ENCODE measurements at regions not wholly inside any gene's neighbourhood (a gene's known extent, or its start where the extent isn't known, plus 50 kb on each side); places are given as distances from the start of the nearest gene placed in this dataset.
"Not testable (repeated sequence)": the region's sequence is repeated elsewhere in the genome, so short reads cannot be mapped to it uniquely, and the experiment has no call there.

- no peak overlapping the region for H3K4me3 Mint-ChIP-seq
- no peaks in the 10 kb centered on the region for H3K4me1 Mint-ChIP-seq (ENCODE audit: low read depth)
- no peaks in the 10 kb centered on the region for H3K27me3 Mint-ChIP-seq (ENCODE audit: low read depth)
- ATAC-seq (replicated peaks in 1 of 2) (no peak), DNase-seq (no peak)
- H3K9me3 Mint-ChIP-seq = no peaks in the 10 kb centered on the region
- no peak overlapping the region for H3K27ac Mint-ChIP-seq
- no peaks in the 10 kb centered on the region for H3K36me3 Mint-ChIP-seq (ENCODE audit: insufficient read depth in 2 of 2)
Measured at GRCh38 chrY:20042993-20043392, 298.5 kb upstream of the KDM5D start.

- H3K27me3 Mint-ChIP-seq (ENCODE audit: low read depth) = no peaks in the 10 kb centered on the region
- no peak for ATAC-seq (replicated peaks in 1 of 2)
Measured at GRCh38 chrY:20025676-20026075, 281.1 kb upstream of the KDM5D start.

GRCh38 chrY:19993410-19993809, 248.9 kb upstream of the KDM5D start:
- not testable (repeated sequence) for H3K27me3 Mint-ChIP-seq (ENCODE audit: low read depth); DNase-seq; H3K27ac Mint-ChIP-seq; H3K9me3 Mint-ChIP-seq; H3K4me1 Mint-ChIP-seq (ENCODE audit: low read depth); H3K4me3 Mint-ChIP-seq; H3K36me3 Mint-ChIP-seq (ENCODE audit: insufficient read depth in 2 of 2); ATAC-seq (replicated peaks in 1 of 2)

More at GRCh38 chrY:20025676-20026075, 281.1 kb upstream of the KDM5D start:
- H3K27ac Mint-ChIP-seq = no peak overlapping the region
- no peak for DNase-seq
- no peaks in the 10 kb centered on the region for H3K36me3 Mint-ChIP-seq (ENCODE audit: insufficient read depth in 2 of 2)
- H3K4me1 Mint-ChIP-seq (ENCODE audit: low read depth) = no peaks in the 10 kb centered on the region
- H3K9me3 Mint-ChIP-seq = no peaks in the 10 kb centered on the region
- H3K4me3 Mint-ChIP-seq = no peak overlapping the region

- DNase-seq = no peak
- no peaks in the 10 kb centered on the region for H3K4me1 Mint-ChIP-seq (ENCODE audit: low read depth)
- H3K36me3 Mint-ChIP-seq (ENCODE audit: insufficient read depth in 2 of 2) = no peaks in the 10 kb centered on the region
- H3K27ac Mint-ChIP-seq = no peak overlapping the region
- H3K4me3 Mint-ChIP-seq = no peak overlapping the region
- H3K9me3 Mint-ChIP-seq = no peaks in the 10 kb centered on the region
- no peak for ATAC-seq (replicated peaks in 1 of 2)
- H3K27me3 Mint-ChIP-seq (ENCODE audit: low read depth) = no peaks in the 10 kb centered on the region
Measured at GRCh38 chrY:19973012-19973411, 228.5 kb upstream of the KDM5D start.

- no peaks in the 10 kb centered on the region for H3K9me3 Mint-ChIP-seq
- no peaks in the 10 kb centered on the region for H3K27me3 Mint-ChIP-seq (ENCODE audit: low read depth)
- no peaks in the 10 kb centered on the region for H3K36me3 Mint-ChIP-seq (ENCODE audit: insufficient read depth in 2 of 2)
- no peaks in the 10 kb centered on the region for H3K4me1 Mint-ChIP-seq (ENCODE audit: low read depth)
- DNase-seq = no peak
- H3K4me3 Mint-ChIP-seq = no peak overlapping the region
- no peak for ATAC-seq (replicated peaks in 1 of 2)
- no peak overlapping the region for H3K27ac Mint-ChIP-seq
Measured at GRCh38 chrY:19947702-19948101, 203.2 kb upstream of the KDM5D start.

GRCh38 chrY:19899011-19899410, 154.5 kb upstream of the KDM5D start:
- no peaks in the 10 kb centered on the region for H3K4me1 Mint-ChIP-seq (ENCODE audit: low read depth)
- DNase-seq = no peak
- H3K27me3 Mint-ChIP-seq (ENCODE audit: low read depth) = no peaks in the 10 kb centered on the region

GRCh38 chrY:19892076-19892964, 147.8 kb upstream of the KDM5D start:
- Mint-ChIP-seq H3K9me3 (no peaks in the 10 kb centered on the region), H3K27ac (no peak overlapping the region), H3K4me1 (ENCODE audit: low read depth) (no peaks in the 10 kb centered on the region), H3K27me3 (ENCODE audit: low read depth) (no peaks in the 10 kb centered on the region), H3K36me3 (ENCODE audit: insufficient read depth in 2 of 2) (no peaks in the 10 kb centered on the region), H3K4me3 (no peak overlapping the region)
- no peak for ATAC-seq (replicated peaks in 1 of 2)
- DNase-seq = no peak

More at GRCh38 chrY:19899011-19899410, 154.5 kb upstream of the KDM5D start:
- Mint-ChIP-seq H3K4me3 (no peak overlapping the region), H3K9me3 (peaks cover 0 to 3% of the 10 kb centered on the region in 2 donors), H3K36me3 (ENCODE audit: insufficient read depth in 2 of 2) (no peaks in the 10 kb centered on the region), H3K27ac (no peak overlapping the region)
- no peak for ATAC-seq (replicated peaks in 1 of 2)

- Mint-ChIP-seq H3K4me3 (no peak overlapping the region), H3K27me3 (ENCODE audit: low read depth) (no peaks in the 10 kb centered on the region), H3K9me3 (no peaks in the 10 kb centered on the region), H3K36me3 (ENCODE audit: insufficient read depth in 2 of 2) (no peaks in the 10 kb centered on the region), H3K4me1 (ENCODE audit: low read depth) (no peaks in the 10 kb centered on the region), H3K27ac (no peak overlapping the region)
- DNase-seq = no peak
- no peak for ATAC-seq (replicated peaks in 1 of 2)
Measured at GRCh38 chrY:19882145-19882544, 137.6 kb upstream of the KDM5D start.

- Mint-ChIP-seq H3K4me1 (ENCODE audit: low read depth) (no peaks in the 10 kb centered on the region), H3K27me3 (ENCODE audit: low read depth) (no peaks in the 10 kb centered on the region), H3K4me3 (no peak overlapping the region), H3K9me3 (no peaks in the 10 kb centered on the region), H3K36me3 (ENCODE audit: insufficient read depth in 2 of 2) (no peaks in the 10 kb centered on the region), H3K27ac (no peak overlapping the region)
- no peak for ATAC-seq (replicated peaks in 1 of 2)
- no peak for DNase-seq
Measured at GRCh38 chrY:19869715-19870114, 125.2 kb upstream of the KDM5D start.

- H3K27me3 Mint-ChIP-seq (ENCODE audit: low read depth) = no peaks in the 10 kb centered on the region
- no peak overlapping the region for H3K27ac Mint-ChIP-seq
- H3K36me3 Mint-ChIP-seq (ENCODE audit: insufficient read depth in 2 of 2) = no peaks in the 10 kb centered on the region
- no peaks in the 10 kb centered on the region for H3K4me1 Mint-ChIP-seq (ENCODE audit: low read depth)
- DNase-seq (no peak), ATAC-seq (replicated peaks in 1 of 2) (no peak)
- no peak overlapping the region for H3K4me3 Mint-ChIP-seq
- no peaks in the 10 kb centered on the region for H3K9me3 Mint-ChIP-seq
Measured at GRCh38 chrY:19869281-19869680, 124.8 kb upstream of the KDM5D start.

- no peaks in the 10 kb centered on the region for H3K9me3 Mint-ChIP-seq
- H3K4me3 Mint-ChIP-seq = no peak overlapping the region
- no peak for DNase-seq
- H3K36me3 Mint-ChIP-seq (ENCODE audit: insufficient read depth in 2 of 2) = no peaks in the 10 kb centered on the region
- H3K4me1 Mint-ChIP-seq (ENCODE audit: low read depth) = no peaks in the 10 kb centered on the region
- no peak overlapping the region for H3K27ac Mint-ChIP-seq
- no peaks in the 10 kb centered on the region for H3K27me3 Mint-ChIP-seq (ENCODE audit: low read depth)
- no peak for ATAC-seq (replicated peaks in 1 of 2)
Measured at GRCh38 chrY:19868647-19869046, 124.1 kb upstream of the KDM5D start.

GRCh38 chrY:19856474-19857135, 112.1 kb upstream of the KDM5D start:
- peaks cover 0 to 3% of the 10 kb centered on the region in 2 donors for H3K36me3 Mint-ChIP-seq (ENCODE audit: insufficient read depth in 2 of 2)
- H3K27me3 Mint-ChIP-seq (ENCODE audit: low read depth) = no peaks in the 10 kb centered on the region
- H3K9me3 Mint-ChIP-seq = peaks cover 0 to 4% of the 10 kb centered on the region in 2 donors
- DNase-seq (no peak), ATAC-seq (replicated peaks in 1 of 2) (no peak)
- no peak overlapping the region for H3K4me3 Mint-ChIP-seq
- no peak overlapping the region for H3K27ac Mint-ChIP-seq
- H3K4me1 Mint-ChIP-seq (ENCODE audit: low read depth) = no peaks in the 10 kb centered on the region

GRCh38 chrY:19842972-19843371, 98.4 kb upstream of the KDM5D start:
- Mint-ChIP-seq H3K27ac (no peak overlapping the region), H3K27me3 (ENCODE audit: low read depth) (no peaks in the 10 kb centered on the region), H3K36me3 (ENCODE audit: insufficient read depth in 2 of 2) (no peaks in the 10 kb centered on the region), H3K4me1 (ENCODE audit: low read depth) (no peaks in the 10 kb centered on the region), H3K4me3 (no peak overlapping the region), H3K9me3 (no peaks in the 10 kb centered on the region)
- DNase-seq (no peak), ATAC-seq (replicated peaks in 1 of 2) (no peak)

Measured in activated T-cell treated with anti-CD3 and anti-CD28 coated beads, Interleukin-2, amount 50 U/mL, for 72 hours (primary cell).